ENCODE measurements at regions not wholly inside any gene's neighbourhood (a gene's known extent, or its start where the extent isn't known, plus 50 kb on each side); places are given as distances from the start of the nearest gene placed in this dataset.
A peak's percentile ranks its signal among the peaks of the same experiment; 100 is the strongest.
"Not testable (repeated sequence)": the region's sequence is repeated elsewhere in the genome, so short reads cannot be mapped to it uniquely, and the experiment has no call there.

GRCh38 chr10:28095791-28096378 lies 97.0 kb upstream of the ODAD2 start:
- no peak overlapping the region for H3K27ac Mint-ChIP-seq
- H3K36me3 Mint-ChIP-seq, result no peaks in the 10 kb centered on the region
- no peaks in the 10 kb centered on the region for H3K9me3 Mint-ChIP-seq
- no peaks in the 10 kb centered on the region for H3K27me3 Mint-ChIP-seq (ENCODE audit: low read depth in 3 of 3)
- H3K4me1 Mint-ChIP-seq, result no peaks in the 10 kb centered on the region
- no peak for DNase-seq
- H3K4me3 Mint-ChIP-seq, result no peak overlapping the region

GRCh38 chr10:28094121-28094520 lies 95.2 kb upstream of the ODAD2 start:
- DNase-seq, result no peak
- H3K27ac Mint-ChIP-seq, result no peak overlapping the region
- H3K36me3 Mint-ChIP-seq, result peaks cover 4 to 5% (median 5%) of the 10 kb centered on the region in 3 donors
- no peaks in the 10 kb centered on the region for H3K9me3 Mint-ChIP-seq
- H3K4me3 Mint-ChIP-seq, result no peak overlapping the region
- no peaks in the 10 kb centered on the region for H3K27me3 Mint-ChIP-seq (ENCODE audit: low read depth in 3 of 3)
- no peaks in the 10 kb centered on the region for H3K4me1 Mint-ChIP-seq

- peaks cover 20 to 22% (median 20%) of the 10 kb centered on the region in 3 donors for H3K36me3 Mint-ChIP-seq
- H3K9me3 Mint-ChIP-seq, result peaks cover 0 to 2% (median 0%) of the 10 kb centered on the region in 6 donors
- H3K27me3 Mint-ChIP-seq (ENCODE audit: low read depth in 3 of 3), result no peaks in the 10 kb centered on the region
- no peak overlapping the region for H3K27ac Mint-ChIP-seq
- DNase-seq, result no peak
- H3K4me3 Mint-ChIP-seq, result no peak overlapping the region
- peaks cover 0 to 5% of the 10 kb centered on the region in 2 donors for H3K4me1 Mint-ChIP-seq
These were observed 93.0 kb upstream of the ODAD2 start for GRCh38 chr10:28091913-28092312.

GRCh38 chr10:28090506-28090905 lies 91.6 kb upstream of the ODAD2 start:
- H3K36me3 Mint-ChIP-seq, result peaks cover 31 to 36% (median 33%) of the 10 kb centered on the region in 3 donors
- H3K4me3 Mint-ChIP-seq, result no peak overlapping the region
- H3K27ac Mint-ChIP-seq, result no peak overlapping the region
- no peaks in the 10 kb centered on the region for H3K27me3 Mint-ChIP-seq (ENCODE audit: low read depth in 3 of 3)
- H3K4me1 Mint-ChIP-seq, result peaks cover 0 to 5% of the 10 kb centered on the region in 2 donors
- no peak for DNase-seq
- H3K9me3 Mint-ChIP-seq, result peaks cover 0 to 3% (median 0%) of the 10 kb centered on the region in 6 donors

- H3K4me1 Mint-ChIP-seq, result peaks cover 0 to 5% of the 10 kb centered on the region in 2 donors
- H3K4me3 Mint-ChIP-seq, result no peak overlapping the region
- H3K27me3 Mint-ChIP-seq (ENCODE audit: low read depth in 3 of 3), result no peaks in the 10 kb centered on the region
- no peak for DNase-seq
- peaks cover 35 to 46% (median 40%) of the 10 kb centered on the region in 3 donors for H3K36me3 Mint-ChIP-seq
- no peak overlapping the region for H3K27ac Mint-ChIP-seq
- H3K9me3 Mint-ChIP-seq, result peaks cover 0 to 3% (median 0%) of the 10 kb centered on the region in 6 donors
These were observed 90.6 kb upstream of the ODAD2 start for GRCh38 chr10:28089467-28089866.

- no peak for DNase-seq
- peaks cover 35 to 48% (median 42%) of the 10 kb centered on the region in 3 donors for H3K36me3 Mint-ChIP-seq
- peaks cover 0 to 5% of the 10 kb centered on the region in 2 donors for H3K4me1 Mint-ChIP-seq
- H3K9me3 Mint-ChIP-seq, result peaks cover 0 to 3% (median 0%) of the 10 kb centered on the region in 6 donors
- H3K4me3 Mint-ChIP-seq, result no peak overlapping the region
- H3K27me3 Mint-ChIP-seq (ENCODE audit: low read depth in 3 of 3), result no peaks in the 10 kb centered on the region
- H3K27ac Mint-ChIP-seq, result peak overlapping the region in 1 of 6 donors; percentile 26
These were observed 88.9 kb upstream of the ODAD2 start for GRCh38 chr10:28087661-28088351.

GRCh38 chr10:28085760-28086159 lies 86.9 kb upstream of the ODAD2 start:
- H3K27me3 Mint-ChIP-seq (ENCODE audit: low read depth in 3 of 3); H3K4me1 Mint-ChIP-seq; H3K27ac Mint-ChIP-seq; DNase-seq; H3K4me3 Mint-ChIP-seq; H3K9me3 Mint-ChIP-seq: not testable (repeated sequence)
- H3K36me3 Mint-ChIP-seq, result peaks cover 35 to 52% (median 42%) of the 10 kb centered on the region in 3 donors

- peaks cover 0 to 3% (median 0%) of the 10 kb centered on the region in 6 donors for H3K9me3 Mint-ChIP-seq
- H3K27ac Mint-ChIP-seq, result no peak overlapping the region
- H3K4me3 Mint-ChIP-seq, result no peak overlapping the region
- no peak for DNase-seq
- H3K27me3 Mint-ChIP-seq (ENCODE audit: low read depth in 3 of 3), result no peaks in the 10 kb centered on the region
- H3K4me1 Mint-ChIP-seq, result no peaks in the 10 kb centered on the region
- peaks cover 24 to 46% (median 30%) of the 10 kb centered on the region in 3 donors for H3K36me3 Mint-ChIP-seq
These were observed 84.0 kb upstream of the ODAD2 start for GRCh38 chr10:28082885-28083284.

- no peaks in the 10 kb centered on the region for H3K4me1 Mint-ChIP-seq
- peaks cover 0 to 3% (median 0%) of the 10 kb centered on the region in 6 donors for H3K9me3 Mint-ChIP-seq
- no peak overlapping the region for H3K27ac Mint-ChIP-seq
- no peaks in the 10 kb centered on the region for H3K27me3 Mint-ChIP-seq (ENCODE audit: low read depth in 3 of 3)
- peaks cover 19 to 42% (median 26%) of the 10 kb centered on the region in 3 donors for H3K36me3 Mint-ChIP-seq
- no peak for DNase-seq
- no peak overlapping the region for H3K4me3 Mint-ChIP-seq
These were observed 83.4 kb upstream of the ODAD2 start for GRCh38 chr10:28082316-28082715.

GRCh38 chr10:28077889-28078288 lies 79.0 kb upstream of the ODAD2 start:
- no peak overlapping the region for H3K27ac Mint-ChIP-seq
- H3K4me3 Mint-ChIP-seq, result no peak overlapping the region
- no peaks in the 10 kb centered on the region for H3K9me3 Mint-ChIP-seq
- H3K27me3 Mint-ChIP-seq (ENCODE audit: low read depth in 3 of 3), result no peaks in the 10 kb centered on the region
- no peak for DNase-seq
- H3K4me1 Mint-ChIP-seq, result no peaks in the 10 kb centered on the region
- H3K36me3 Mint-ChIP-seq, result peaks cover 0 to 23% (median 0%) of the 10 kb centered on the region in 3 donors

- no peaks in the 10 kb centered on the region for H3K4me1 Mint-ChIP-seq
- no peaks in the 10 kb centered on the region for H3K27me3 Mint-ChIP-seq (ENCODE audit: low read depth in 3 of 3)
- no peak overlapping the region for H3K4me3 Mint-ChIP-seq
- H3K36me3 Mint-ChIP-seq, result peaks cover 0 to 19% (median 6%) of the 10 kb centered on the region in 3 donors
- no peaks in the 10 kb centered on the region for H3K9me3 Mint-ChIP-seq
- no peak overlapping the region for H3K27ac Mint-ChIP-seq
- no peak for DNase-seq
These were observed 76.5 kb upstream of the ODAD2 start for GRCh38 chr10:28075424-28075823.

GRCh38 chr10:28072573-28072972 lies 73.7 kb upstream of the ODAD2 start:
- H3K27ac Mint-ChIP-seq, result no peak overlapping the region
- H3K36me3 Mint-ChIP-seq, result peaks cover 7 to 19% (median 14%) of the 10 kb centered on the region in 3 donors

GRCh38 chr10:28060031-28060607 lies 61.2 kb upstream of the ODAD2 start:
- no peak for DNase-seq
- no peak overlapping the region for H3K27ac Mint-ChIP-seq
- no peaks in the 10 kb centered on the region for H3K9me3 Mint-ChIP-seq
- no peaks in the 10 kb centered on the region for H3K27me3 Mint-ChIP-seq (ENCODE audit: low read depth in 3 of 3)
- H3K4me1 Mint-ChIP-seq, result no peaks in the 10 kb centered on the region
- H3K36me3 Mint-ChIP-seq, result peaks cover 25 to 41% (median 28%) of the 10 kb centered on the region in 3 donors
- H3K4me3 Mint-ChIP-seq, result no peak overlapping the region

More at GRCh38 chr10:28072573-28072972, 73.7 kb upstream of the ODAD2 start:
- Mint-ChIP-seq H3K4me1 (no peaks in the 10 kb centered on the region), H3K9me3 (no peaks in the 10 kb centered on the region), H3K27me3 (ENCODE audit: low read depth in 3 of 3) (no peaks in the 10 kb centered on the region), H3K4me3 (no peak overlapping the region)
- no peak for DNase-seq

- Mint-ChIP-seq H3K4me1 (no peaks in the 10 kb centered on the region), H3K27ac (no peak overlapping the region), H3K9me3 (no peaks in the 10 kb centered on the region), H3K36me3 (peaks cover 28 to 46% (median 30%) of the 10 kb centered on the region in 3 donors), H3K27me3 (ENCODE audit: low read depth in 3 of 3) (no peaks in the 10 kb centered on the region), H3K4me3 (no peak overlapping the region)
- DNase-seq, result no peak
These were observed 59.9 kb upstream of the ODAD2 start for GRCh38 chr10:28058746-28059145.

Data from immature natural killer cell (primary cell).